COLO668 (cell line): ENCODE measurements at regions not wholly inside any gene's neighbourhood (a gene's known extent, or its start where the extent isn't known, plus 50 kb on each side); places are given as distances from the start of the nearest gene placed in this dataset.
A peak's percentile ranks its signal among the peaks of the same experiment; 100 is the strongest.

Source experiments
- DNase-seq: peaks from one replicate; lab custom pipeline; 2025; ENCODE audit not compliant: unreplicated experiment; lab: John Stamatoyannopoulos, UW

- DNase-seq: no peak
Measured at GRCh38 chr16:76612497-76612896, 335.3 kb downstream of the CNTNAP4 start.

- DNase-seq: no peak
Measured at GRCh38 chr16:76614269-76614668, 337.1 kb downstream of the CNTNAP4 start.

GRCh38 chr16:76622876-76623275 lies 345.7 kb downstream of the CNTNAP4 start:
- DNase-seq: no peak

GRCh38 chr16:76634847-76635697 lies 357.9 kb downstream of the CNTNAP4 start:
- no peak for DNase-seq

- peak; percentile 21 for DNase-seq
Measured at GRCh38 chr16:76639685-76640289, 362.6 kb downstream of the CNTNAP4 start.

GRCh38 chr16:76650582-76650981 lies 373.4 kb downstream of the CNTNAP4 start:
- DNase-seq: no peak

GRCh38 chr16:76653390-76654026 lies 376.3 kb downstream of the CNTNAP4 start:
- peak; percentile 32 for DNase-seq

- no peak for DNase-seq
Measured at GRCh38 chr16:76654088-76654820, 377.1 kb downstream of the CNTNAP4 start.

- DNase-seq: no peak
Measured at GRCh38 chr16:76656994-76657393, 379.8 kb downstream of the CNTNAP4 start.

GRCh38 chr16:76661691-76662235 lies 384.6 kb downstream of the CNTNAP4 start:
- no peak for DNase-seq

- DNase-seq: no peak
Measured at GRCh38 chr16:76665571-76666275, 388.5 kb downstream of the CNTNAP4 start.

- DNase-seq: peak; percentile 23
Measured at GRCh38 chr16:76668207-76668725, 391.1 kb downstream of the CNTNAP4 start.

- DNase-seq: no peak
Measured at GRCh38 chr16:76669288-76669687, 392.1 kb downstream of the CNTNAP4 start.

- no peak for DNase-seq
Measured at GRCh38 chr16:76670125-76670857, 393.1 kb downstream of the CNTNAP4 start.

GRCh38 chr16:76676356-76676755 lies 399.2 kb downstream of the CNTNAP4 start:
- DNase-seq: no peak

GRCh38 chr16:76681296-76681695 lies 404.1 kb downstream of the CNTNAP4 start:
- DNase-seq: no peak

GRCh38 chr16:76683051-76683450 lies 405.9 kb downstream of the CNTNAP4 start:
- no peak for DNase-seq

GRCh38 chr16:76696876-76697275 lies 419.7 kb downstream of the CNTNAP4 start:
- DNase-seq: no peak

GRCh38 chr16:76705892-76706291 lies 428.7 kb downstream of the CNTNAP4 start:
- no peak for DNase-seq

- DNase-seq: no peak
Measured at GRCh38 chr16:76713191-76713590, 436.0 kb downstream of the CNTNAP4 start.
